ENCODE measurements at regions not wholly inside any gene's neighbourhood (a gene's known extent, or its start where the extent isn't known, plus 50 kb on each side); places are given as distances from the start of the nearest gene placed in this dataset.
"Not testable (repeated sequence)": the region's sequence is repeated elsewhere in the genome, so short reads cannot be mapped to it uniquely, and the experiment has no call there.

DNA sequence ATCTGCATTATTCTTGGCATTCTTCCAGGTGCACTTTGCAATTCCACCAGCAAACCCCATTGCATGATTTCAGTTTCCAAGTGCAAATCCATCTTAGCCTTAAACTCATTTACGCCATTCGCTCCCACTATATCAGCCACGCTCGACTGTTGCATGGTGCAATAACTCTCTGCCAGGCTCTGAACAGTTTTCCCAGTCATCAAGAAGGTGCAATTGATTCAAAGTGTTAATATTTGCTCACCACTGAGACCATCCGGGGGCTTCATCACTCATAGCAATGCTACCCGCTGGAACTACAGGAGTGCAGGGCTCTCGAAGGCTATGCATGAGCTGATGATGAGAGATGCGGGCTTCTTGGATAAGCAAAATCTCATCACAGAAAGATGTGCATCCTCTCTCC lies 488.2 kb downstream of the OMA1 start:
- WGBS, 2 experiments (ENCODE audit: insufficient coverage in 1 of 2, insufficient read length in 1 of 2) = 83 to 97% methylated on average over 4 to 8 of the region's 8 CpGs
- Histone ChIP-seq H3K27me3 (ENCODE audit: control insufficient read depth, insufficient read depth, low read length, poor library complexity, severe bottlenecking) (no peaks in the 10 kb centered on the region), H3K9ac (ENCODE audit: extremely low read depth, low read length, poor library complexity, severe bottlenecking) (no peak overlapping the region), H3K9me3 (ENCODE audit: control insufficient read depth, low read length) (no peaks in the 10 kb centered on the region), H3K27ac (ENCODE audit: low read depth, low read length) (no peak overlapping the region), H3K4me1 (ENCODE audit: control insufficient read depth, insufficient read depth, low read length) (no peaks in the 10 kb centered on the region), H3K4me3 (ENCODE audit: low read length) (no peak overlapping the region), H3K36me3 (ENCODE audit: control insufficient read depth, insufficient read depth, low read length) (no peaks in the 10 kb centered on the region)
- Mint-ChIP-seq H3K27ac (no peak overlapping the region), H3K9me3 (no peaks in the 10 kb centered on the region), H3K27me3 (ENCODE audit: insufficient read depth) (peaks cover 5% of the 10 kb centered on the region), H3K4me1 (no peaks in the 10 kb centered on the region), H3K4me3 (no peak overlapping the region), H3K36me3 (ENCODE audit: low read depth) (no peaks in the 10 kb centered on the region)
- TF ChIP-seq, protein P1, sequence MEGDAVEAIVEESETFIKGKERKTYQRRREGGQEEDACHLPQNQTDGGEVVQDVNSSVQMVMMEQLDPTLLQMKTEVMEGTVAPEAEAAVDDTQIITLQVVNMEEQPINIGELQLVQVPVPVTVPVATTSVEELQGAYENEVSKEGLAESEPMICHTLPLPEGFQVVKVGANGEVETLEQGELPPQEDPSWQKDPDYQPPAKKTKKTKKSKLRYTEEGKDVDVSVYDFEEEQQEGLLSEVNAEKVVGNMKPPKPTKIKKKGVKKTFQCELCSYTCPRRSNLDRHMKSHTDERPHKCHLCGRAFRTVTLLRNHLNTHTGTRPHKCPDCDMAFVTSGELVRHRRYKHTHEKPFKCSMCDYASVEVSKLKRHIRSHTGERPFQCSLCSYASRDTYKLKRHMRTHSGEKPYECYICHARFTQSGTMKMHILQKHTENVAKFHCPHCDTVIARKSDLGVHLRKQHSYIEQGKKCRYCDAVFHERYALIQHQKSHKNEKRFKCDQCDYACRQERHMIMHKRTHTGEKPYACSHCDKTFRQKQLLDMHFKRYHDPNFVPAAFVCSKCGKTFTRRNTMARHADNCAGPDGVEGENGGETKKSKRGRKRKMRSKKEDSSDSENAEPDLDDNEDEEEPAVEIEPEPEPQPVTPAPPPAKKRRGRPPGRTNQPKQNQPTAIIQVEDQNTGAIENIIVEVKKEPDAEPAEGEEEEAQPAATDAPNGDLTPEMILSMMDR (conservative IDR thresholded peaks at IDR 0.05) = no peak
- no peak for DNase-seq

DNA sequence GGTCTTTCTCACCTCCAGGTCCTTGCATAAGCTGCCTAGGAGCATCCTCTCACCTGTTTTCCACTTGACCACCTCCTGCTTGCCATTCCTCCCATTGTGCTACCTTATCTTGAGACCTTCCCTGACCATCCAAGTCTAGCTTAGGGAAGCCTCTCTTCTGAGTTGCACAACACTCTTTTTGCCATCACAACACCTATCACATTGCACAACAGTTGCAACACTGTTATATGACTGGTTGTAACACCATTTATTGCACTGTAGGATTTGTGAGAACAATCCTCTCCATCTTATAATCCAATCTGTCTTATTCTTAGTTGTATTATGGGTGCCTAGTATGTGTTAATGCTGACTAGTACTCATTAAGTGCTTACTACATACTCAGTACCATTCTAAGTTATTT lies 488.7 kb downstream of the OMA1 start:
- Mint-ChIP-seq H3K4me1 (no peaks in the 10 kb centered on the region), H3K9me3 (no peaks in the 10 kb centered on the region), H3K27ac (no peak overlapping the region), H3K27me3 (ENCODE audit: insufficient read depth) (peaks cover 5% of the 10 kb centered on the region), H3K4me3 (no peak overlapping the region), H3K36me3 (ENCODE audit: low read depth) (no peaks in the 10 kb centered on the region)
- no peak overlapping the region for H3K4me3 ChIP-seq (ENCODE audit: low read length)
- no peaks in the 10 kb centered on the region for H3K9me3 ChIP-seq (ENCODE audit: control insufficient read depth, low read length)
- TF ChIP-seq, protein P1 (conservative IDR thresholded peaks at IDR 0.05) = no peak
- no peak overlapping the region for H3K27ac ChIP-seq (ENCODE audit: low read depth, low read length)
- no peak for DNase-seq
- no peaks in the 10 kb centered on the region for H3K36me3 ChIP-seq (ENCODE audit: control insufficient read depth, insufficient read depth, low read length)
- H3K4me1 ChIP-seq (ENCODE audit: control insufficient read depth, insufficient read depth, low read length) = no peaks in the 10 kb centered on the region
- H3K9ac ChIP-seq (ENCODE audit: extremely low read depth, low read length, poor library complexity, severe bottlenecking) = no peak overlapping the region
- H3K27me3 ChIP-seq (ENCODE audit: control insufficient read depth, insufficient read depth, low read length, poor library complexity, severe bottlenecking) = no peaks in the 10 kb centered on the region

DNA sequence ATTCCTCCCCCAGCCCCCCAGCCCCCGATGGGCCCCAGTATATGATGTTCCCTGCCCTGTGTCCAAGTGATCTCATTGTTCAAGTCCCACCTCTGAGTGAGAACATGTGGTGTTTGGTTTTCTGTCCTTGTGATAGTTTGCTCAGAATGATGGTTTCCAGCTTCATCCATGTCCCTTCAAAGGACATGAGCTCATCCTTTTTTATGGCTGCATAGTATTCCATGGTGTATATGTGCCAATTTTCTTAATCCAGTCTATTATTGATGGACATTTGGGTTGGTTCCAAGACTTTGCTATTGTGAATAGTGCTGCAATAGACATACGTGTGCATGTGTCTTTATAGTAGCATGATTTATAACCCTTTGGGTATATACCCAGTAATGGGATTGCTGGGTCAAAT lies 495.3 kb downstream of the OMA1 start:
- not testable (repeated sequence) for H3K9me3 ChIP-seq (ENCODE audit: control insufficient read depth, low read length); H3K4me1 Mint-ChIP-seq; H3K4me1 ChIP-seq (ENCODE audit: control insufficient read depth, insufficient read depth, low read length); H3K27ac ChIP-seq (ENCODE audit: low read depth, low read length); H3K4me3 Mint-ChIP-seq; H3K36me3 ChIP-seq (ENCODE audit: control insufficient read depth, insufficient read depth, low read length); H3K27ac Mint-ChIP-seq; DNase-seq; H3K27me3 Mint-ChIP-seq (ENCODE audit: insufficient read depth); H3K36me3 Mint-ChIP-seq (ENCODE audit: low read depth); H3K9ac ChIP-seq (ENCODE audit: extremely low read depth, low read length, poor library complexity, severe bottlenecking); H3K4me3 ChIP-seq (ENCODE audit: low read length); H3K27me3 ChIP-seq (ENCODE audit: control insufficient read depth, insufficient read depth, low read length, poor library complexity, severe bottlenecking)
- WGBS, 2 experiments (ENCODE audit: insufficient coverage in 1 of 2, insufficient read length in 1 of 2) = 91 to 100% methylated on average over 1 of the region's 2 CpGs
- H3K9me3 Mint-ChIP-seq = peaks cover 17% of the 10 kb centered on the region

DNA sequence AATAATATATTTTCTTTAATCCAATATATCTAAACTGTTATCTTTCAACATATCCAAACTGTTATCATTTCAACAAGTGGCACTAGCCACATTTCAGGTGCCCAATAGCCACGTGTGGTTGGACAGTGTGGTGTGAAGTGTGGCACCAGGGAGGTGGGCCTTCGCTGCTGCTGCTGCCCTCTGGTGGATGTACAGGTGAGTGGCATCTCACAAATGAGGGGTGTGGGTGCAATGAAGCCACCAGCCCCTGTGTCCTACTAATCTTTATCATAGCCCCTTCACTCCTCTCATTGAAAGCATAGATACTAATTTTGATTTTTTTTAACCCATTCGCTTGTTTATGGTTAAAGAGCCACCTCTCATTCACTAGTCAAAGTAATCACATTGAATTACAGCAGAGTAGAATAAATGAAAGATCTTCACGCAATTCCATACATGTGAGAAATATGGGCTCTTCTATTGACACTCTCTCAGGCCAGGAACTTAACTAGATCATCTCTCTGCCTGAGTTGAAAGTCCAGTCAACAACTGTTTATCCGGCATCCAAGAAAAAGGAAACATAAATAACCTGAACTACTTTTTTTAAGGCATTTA lies 499.2 kb downstream of the OMA1 start:
- Histone ChIP-seq H3K4me1 (ENCODE audit: control insufficient read depth, insufficient read depth, low read length) (no peaks in the 10 kb centered on the region), H3K27me3 (ENCODE audit: control insufficient read depth, insufficient read depth, low read length, poor library complexity, severe bottlenecking) (no peaks in the 10 kb centered on the region), H3K27ac (ENCODE audit: low read depth, low read length) (no peak overlapping the region), H3K36me3 (ENCODE audit: control insufficient read depth, insufficient read depth, low read length) (no peaks in the 10 kb centered on the region), H3K9ac (ENCODE audit: extremely low read depth, low read length, poor library complexity, severe bottlenecking) (no peak overlapping the region), H3K9me3 (ENCODE audit: control insufficient read depth, low read length) (no peaks in the 10 kb centered on the region), H3K4me3 (ENCODE audit: low read length) (no peak overlapping the region)
- TF ChIP-seq, protein P1 (conservative IDR thresholded peaks at IDR 0.05) = peak; percentile 89
- H3K4me3 Mint-ChIP-seq = no peak overlapping the region
- no peaks in the 10 kb centered on the region for H3K27me3 Mint-ChIP-seq (ENCODE audit: insufficient read depth)
- 69 to 90% methylated on average over 2 to 5 of the region's 5 CpGs for WGBS, 2 experiments (ENCODE audit: insufficient coverage in 1 of 2, insufficient read length in 1 of 2)
- peak; percentile 80 for DNase-seq
- no peak overlapping the region for H3K27ac Mint-ChIP-seq
- H3K9me3 Mint-ChIP-seq = peaks cover 15% of the 10 kb centered on the region
- no peaks in the 10 kb centered on the region for H3K36me3 Mint-ChIP-seq (ENCODE audit: low read depth)
- H3K4me1 Mint-ChIP-seq = peaks cover 4% of the 10 kb centered on the region
